ENCODE measurements at regions not wholly inside any gene's neighbourhood (a gene's known extent, or its start where the extent isn't known, plus 50 kb on each side); places are given as distances from the start of the nearest gene placed in this dataset.

- TF ChIP-seq SUZ12 (IDR thresholded peaks at IDR 0.05), result no peak
- TF ChIP-seq L3MBTL2 (conservative IDR thresholded peaks at IDR 0.05), result no peak
- no peak for TF ChIP-seq SP1 (IDR thresholded peaks at IDR 0.05)
- TF ChIP-seq FOXK2 (IDR thresholded peaks at IDR 0.05), result no peak
- no peak for TF ChIP-seq ARNT (IDR thresholded peaks at IDR 0.05)
- TF ChIP-seq ZNF384 (IDR thresholded peaks at IDR 0.05), result no peak
- no peak for TF ChIP-seq FOXM1 (IDR thresholded peaks at IDR 0.05; ENCODE audit: borderline replicate concordance)
- no peak for TF ChIP-seq BHLHE40 (IDR thresholded peaks at IDR 0.05; ENCODE audit: borderline replicate concordance)
- no peak for TF ChIP-seq FOXA1 (IDR thresholded peaks at IDR 0.05)
- no peak for TF ChIP-seq PKNOX1 (IDR thresholded peaks at IDR 0.05)
- no peak for TF ChIP-seq HDGF (IDR thresholded peaks at IDR 0.05; ENCODE audit: borderline replicate concordance)
These were observed 94.6 kb upstream of the RNF32 start for GRCh38 chr7:156545979-156546378.
